H1 (cell line): ENCODE measurements at regions not wholly inside any gene's neighbourhood (a gene's known extent, or its start where the extent isn't known, plus 50 kb on each side); places are given as distances from the start of the nearest gene placed in this dataset.

ENCODE experiments used
- CTCF ChIA-PET: fragments of 300-600 bp; sonication (Branson Sonifier 250); formaldehyde crosslinking; loops from one replicate; lab custom pipeline; 2021; ENCODE audit not compliant: partially characterized antibody; lab: Charles Lee
- POLR2A ChIA-PET: fragments of 300-600 bp; sonication (Branson Sonifier 250); formaldehyde crosslinking; loops from one replicate; lab custom pipeline; 2021; ENCODE audit warnings: inconsistent platforms; ENCODE audit not compliant: partially characterized antibody; lab: Charles Lee
- DNase-seq, 2 experiments: peaks; one replicate each; pipeline versions ENCODE4 v3.0.0 to v3.0.0-alpha.2; 2010 to 2022; ENCODE audit warnings: low spot score in 2 of 2, low read depth in 1 of 2, mixed read lengths in 1 of 2
- FAIRE-seq: peaks from 2 replicates; lab custom pipeline; 2011; peaks lifted over from hg19 to GRCh38; lab: Jason Lieb, UNC
- H2AFZ ChIP-seq: 2 replicates; pipeline ENCODE4 v1.8.1; 2012; ENCODE audit warnings: low read length, inconsistent platforms
- H2AK5ac ChIP-seq: 2 replicates; pipeline ENCODE4 v1.6.1; 2013; ENCODE audit warnings: low read depth, low read length
- H2BK120ac ChIP-seq: replicated peaks from 2 replicates; pipeline ENCODE3; 2013; ENCODE audit warnings: low read depth, low read length, inconsistent platforms
- H2BK12ac ChIP-seq: 2 replicates; pipeline ENCODE4 v1.6.1; 2013; ENCODE audit warnings: low read depth, low read length
- H2BK15ac ChIP-seq: 2 replicates; pipeline ENCODE4 v1.6.1; 2013; ENCODE audit warnings: low read length
- H2BK20ac ChIP-seq: 2 replicates; pipeline ENCODE4 v1.6.1; 2013; ENCODE audit warnings: low read length
- H2BK5ac ChIP-seq: 2 replicates; pipeline ENCODE4 v1.6.1; 2013; ENCODE audit warnings: low read depth, low read length
- H3K14ac ChIP-seq: 2 replicates; pipeline ENCODE4 v1.6.1; 2013; ENCODE audit warnings: inconsistent platforms; ENCODE audit not compliant: insufficient read length
- H3K18ac ChIP-seq: 2 replicates; pipeline ENCODE4 v1.6.1; 2013; ENCODE audit warnings: low read length; ENCODE audit errors: extremely low read depth
- H3K23ac ChIP-seq: 2 replicates; pipeline ENCODE4 v1.6.1; 2013; ENCODE audit warnings: inconsistent platforms; ENCODE audit not compliant: insufficient read length
- H3K23me2 ChIP-seq: 2 replicates; pipeline ENCODE4 v1.6.1; 2013; ENCODE audit warnings: low read depth, low read length
- H3K27ac ChIP-seq: 2 replicates; pipeline ENCODE4 v1.6.1; 2011; ENCODE audit warnings: low read depth, low read length, inconsistent platforms
- H3K27me3 ChIP-seq, 4 experiments: replicated peaks in 1 of 4; 1 replicate in 1 of 4; 2 replicates in 3 of 4; pipeline versions ENCODE4 v1.6.1 to v1.8.1; 2011 to 2013; ENCODE audit warnings: low read length in 3 of 4, mild to moderate bottlenecking in 3 of 4, inconsistent platforms in 2 of 4, mixed read lengths in 2 of 4, moderate library complexity in 1 of 4; ENCODE audit not compliant: control insufficient read depth in 3 of 4, insufficient read depth in 3 of 4; ENCODE audit errors: extremely low read depth in 1 of 4
- H3K36me3 ChIP-seq, 4 experiments: 2 replicates each; pipeline versions ENCODE4 v1.6.1 to v1.8.1; 2011 to 2013; ENCODE audit warnings: mild to moderate bottlenecking in 4 of 4, low read length in 3 of 4, moderate library complexity in 2 of 4, control low read depth in 1 of 4, inconsistent platforms in 1 of 4; ENCODE audit not compliant: insufficient read depth in 4 of 4, control insufficient read depth in 2 of 4
- H3K4ac ChIP-seq: replicated peaks from 2 replicates; pipeline ENCODE3; 2013; ENCODE audit warnings: low read length, low read depth, mixed read lengths, inconsistent platforms; ENCODE audit not compliant: insufficient read length
- H3K4me1 ChIP-seq, 4 experiments: replicated peaks in 1 of 4; 1 replicate in 1 of 4; 2 replicates in 3 of 4; pipeline versions ENCODE4 v1.6.1 to v1.8.1; 2011 to 2013; ENCODE audit warnings: low read length in 3 of 4, inconsistent platforms in 2 of 4, mixed read lengths in 1 of 4; ENCODE audit not compliant: insufficient read depth in 4 of 4, control insufficient read depth in 3 of 4
- H3K4me2 ChIP-seq, 2 experiments: 2 replicates each; pipeline versions ENCODE4 v1.6.1 to v1.8.1; 2011 to 2013; ENCODE audit warnings: low read depth in 2 of 2, low read length in 2 of 2, control low read depth in 1 of 2, inconsistent platforms in 1 of 2, mild to moderate bottlenecking in 1 of 2; ENCODE audit not compliant: insufficient read depth in 1 of 2
- H3K4me3 ChIP-seq, 4 experiments: fragments of 200-600, 300-600 bp in 1 of 4; sonication (generic), shearing (Covaris generic), sonication (Bioruptor Twin) in 1 of 4; 2 replicates each; pipeline versions ENCODE4 v1.5.1 to v1.8.1; 2011 to 2016; ENCODE audit warnings: low read length in 4 of 4, low read depth in 3 of 4, control low read depth in 2 of 4, inconsistent platforms in 2 of 4, mild to moderate bottlenecking in 2 of 4, mixed read lengths in 1 of 4, moderate library complexity in 1 of 4; ENCODE audit not compliant: insufficient read depth in 2 of 4; ENCODE audit errors: extremely low read depth in 1 of 4
- H3K56ac ChIP-seq: replicated peaks from 2 replicates; pipeline ENCODE3; 2013; ENCODE audit warnings: low read depth, mild to moderate bottlenecking, mixed read lengths, low read length, inconsistent platforms; ENCODE audit not compliant: insufficient read length
- H3K79me1 ChIP-seq: 2 replicates; pipeline ENCODE4 v1.6.1; 2013; ENCODE audit warnings: low read depth, low read length, control low read depth
- H3K79me2 ChIP-seq, 2 experiments: 2 replicates each; pipeline versions ENCODE4 v1.6.1 to v1.8.1; 2012 to 2013; ENCODE audit warnings: low read length in 2 of 2, mild to moderate bottlenecking in 2 of 2, inconsistent platforms in 1 of 2; ENCODE audit not compliant: insufficient read depth in 2 of 2, control insufficient read depth in 1 of 2
- H3K9ac ChIP-seq, 4 experiments: replicated peaks in 1 of 4; 1 replicate in 1 of 4; 2 replicates in 3 of 4; pipeline versions ENCODE4 v1.6.1 to v1.8.1; 2011 to 2013; ENCODE audit warnings: low read depth in 3 of 4, low read length in 3 of 4, control low read depth in 2 of 4, mild to moderate bottlenecking in 2 of 4, moderate library complexity in 2 of 4, inconsistent platforms in 1 of 4; ENCODE audit errors: extremely low read depth in 1 of 4
- H3K9me3 ChIP-seq, 2 experiments: 2 replicates each; pipeline versions ENCODE4 v1.6.1 to v1.8.1; 2012 to 2013; ENCODE audit warnings: mild to moderate bottlenecking in 2 of 2, moderate library complexity in 2 of 2, control low read depth in 1 of 2, inconsistent platforms in 1 of 2, low read depth in 1 of 2, low read length in 1 of 2, mixed read lengths in 1 of 2; ENCODE audit not compliant: insufficient read depth in 2 of 2
- H4K20me1 ChIP-seq, 2 experiments: replicated peaks in 1 of 2; 2 replicates each; pipeline versions ENCODE3 to v1.8.1; 2011 to 2013; ENCODE audit warnings: inconsistent platforms in 2 of 2, low read length in 2 of 2, mild to moderate bottlenecking in 1 of 2; ENCODE audit not compliant: insufficient read depth in 2 of 2, control insufficient read depth in 1 of 2
- H4K5ac ChIP-seq: 2 replicates; pipeline ENCODE4 v1.6.1; 2013; ENCODE audit warnings: low read length, low read depth, mixed read lengths, inconsistent platforms; ENCODE audit not compliant: insufficient read length
- H4K8ac ChIP-seq: 2 replicates; pipeline ENCODE4 v1.8.0; 2013; ENCODE audit warnings: mild to moderate bottlenecking, moderate library complexity, low read length, inconsistent platforms; ENCODE audit not compliant: insufficient read depth; ENCODE audit errors: extremely low read depth
- H4K91ac ChIP-seq: replicated peaks from 2 replicates; pipeline ENCODE3; 2013; ENCODE audit warnings: low read length, mixed read lengths, inconsistent platforms; ENCODE audit not compliant: insufficient read length
- EGR1 ChIP-seq: IDR thresholded peaks from 2 replicates; pipeline ENCODE4 v1.6.1; 2011; ENCODE audit warnings: low read depth, low read length, borderline replicate concordance
- JUN ChIP-seq: IDR thresholded peaks from 2 replicates; pipeline ENCODE4 v1.6.1; 2011; ENCODE audit warnings: low read depth, mild to moderate bottlenecking, improper control_type of control experiment, low read length
- TEAD4 ChIP-seq: IDR thresholded peaks from 2 replicates; pipeline ENCODE4 v1.6.1; 2012; ENCODE audit warnings: low read depth, low read length, inconsistent platforms, mixed read lengths
- WGBS, 2 experiments: shearing (Covaris generic) in 1 of 2; methylation state at CpG; one replicate each; pipeline versions ENCODE4 v1.1.6 to v1.1.7; 2013 to 2015; ENCODE audit warnings: low lambda C conversion rate in 2 of 2, mixed read lengths in 2 of 2, inconsistent platforms in 1 of 2, low coverage in 1 of 2, missing lambda C conversion rate in 1 of 2; ENCODE audit not compliant: insufficient replicate concordance in 2 of 2, insufficient coverage in 1 of 2, insufficient read length in 1 of 2; ENCODE audit errors: extremely low coverage in 1 of 2, missing lambda C conversion rate in 1 of 2; 5-methylcytosine and 5-hydroxymethylcytosine counted together

DNA sequence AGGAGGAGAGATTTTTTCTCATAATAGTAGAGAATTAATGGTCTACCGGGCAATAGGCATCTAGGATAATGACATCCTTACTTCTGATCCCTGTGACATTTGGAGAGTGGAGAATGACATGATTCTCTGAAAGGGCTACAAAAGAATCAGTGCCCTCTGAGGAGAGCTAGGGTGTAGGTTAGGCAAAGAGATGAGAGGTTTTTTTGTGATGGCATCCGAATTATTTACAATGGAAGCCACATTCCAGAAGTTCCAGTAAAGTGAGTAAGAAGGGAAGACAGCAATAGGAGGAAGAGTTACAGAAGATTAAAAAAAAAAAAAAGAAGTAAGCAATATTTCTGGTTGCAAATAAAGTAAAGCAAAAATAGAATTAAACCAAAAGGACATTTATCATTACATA lies 478.0 kb downstream of the RMST start:
- no peak overlapping the region for H2BK120ac ChIP-seq
- no peak overlapping the region for H2BK12ac ChIP-seq
- no peaks in the 10 kb centered on the region for H3K79me2 ChIP-seq
- CTCF ChIA-PET = no interaction called here
- H3K36me3 ChIP-seq = no peaks in the 10 kb centered on the region
- H2BK15ac ChIP-seq = no peak overlapping the region
- WGBS, 2 experiments = 64% methylated on average over 2 of the region's 2 CpGs; no CpG with 5 or more reads in 1 of the 2 experiments
- no peak overlapping the region for H4K5ac ChIP-seq
- H3K9me3 ChIP-seq = no peaks in the 10 kb centered on the region
- H3K27ac ChIP-seq = no peak overlapping the region
- no peaks in the 10 kb centered on the region for H3K79me1 ChIP-seq
- no peaks in the 10 kb centered on the region for H4K20me1 ChIP-seq
- H4K91ac ChIP-seq = no peak overlapping the region
- H3K4me2 ChIP-seq = no peak overlapping the region
- FAIRE-seq = no peak
- no peak overlapping the region for H2BK20ac ChIP-seq
- no peak overlapping the region for H3K14ac ChIP-seq
- no peak overlapping the region for H3K23ac ChIP-seq
- no peak overlapping the region for H2AFZ ChIP-seq
- no peak overlapping the region for H3K18ac ChIP-seq
- no peak overlapping the region for H3K4me3 ChIP-seq
- no peak overlapping the region for H3K56ac ChIP-seq
- TF ChIP-seq JUN = 0 out of 2 replicates have a peak, but pooled peaks have one; percentile 16
- peak; percentile 67; the same call in 1 of the 2 replicates for TF ChIP-seq TEAD4
- TF ChIP-seq EGR1 = no peak
- no peak overlapping the region for H2AK5ac ChIP-seq
- no peak for DNase-seq
- no peak overlapping the region for H3K4ac ChIP-seq
- POLR2A ChIA-PET = no interaction called here
- H3K27me3 ChIP-seq = no peaks in the 10 kb centered on the region
- no peak overlapping the region for H4K8ac ChIP-seq
- no peaks in the 10 kb centered on the region for H3K4me1 ChIP-seq
- H3K23me2 ChIP-seq = no peaks in the 10 kb centered on the region; the same call in 1 of the 2 replicates
- H2BK5ac ChIP-seq = no peak overlapping the region
- H3K9ac ChIP-seq = no peak overlapping the region
